ENCODE measurements at regions not wholly inside any gene's neighbourhood (a gene's known extent, or its start where the extent isn't known, plus 50 kb on each side); places are given as distances from the start of the nearest gene placed in this dataset.
A peak's percentile ranks its signal among the peaks of the same experiment; 100 is the strongest.

- 98% methylated on average over 4 of the region's 4 CpGs for WGBS (ENCODE audit: insufficient coverage, insufficient replicate concordance, low lambda C conversion rate, missing lambda C conversion rate)
- Histone ChIP-seq H3K4me3 (peak overlapping the region; percentile 43; the same call in 1 of the 2 replicates), H4K20me1 (ENCODE audit: control insufficient read depth, insufficient read depth) (no peaks in the 10 kb centered on the region), H3K27me3 (replicated peaks in 1 of 2; ENCODE audit: control insufficient read depth in 2 of 2, insufficient read depth in 2 of 2, low read length in 1 of 2) (no peaks in the 10 kb centered on the region), H3K36me3 (ENCODE audit: control insufficient read depth in 2 of 2, insufficient read depth in 2 of 2, low read length in 1 of 2) (no peaks in the 10 kb centered on the region), H3K4me1 (ENCODE audit: control insufficient read depth, insufficient read depth, low read length) (peaks cover 22% of the 10 kb centered on the region), H3K9me3 (replicated peaks; ENCODE audit: control insufficient read depth, insufficient read depth, low read length) (no peaks in the 10 kb centered on the region), H3K9ac (ENCODE audit: control insufficient read depth, insufficient read depth, low read length) (no peak overlapping the region), H3K27ac (ENCODE audit: control insufficient read depth, insufficient read depth) (peak overlapping the region; percentile 50; the same call in 1 of the 2 replicates), H2AFZ (ENCODE audit: control insufficient read depth, low read depth, low read length) (peak overlapping the region; percentile 26; the same call in 1 of the 2 replicates), H3K79me2 (ENCODE audit: control insufficient read depth, insufficient read depth, low read length) (no peaks in the 10 kb centered on the region), H3K4me2 (ENCODE audit: control insufficient read depth, insufficient read depth) (peak overlapping the region; percentile 60; the same call in 1 of the 2 replicates)
- ChIA-PET POLR2A (no interaction called here), RAD21 (ENCODE audit: unreplicated experiment) (interaction anchor here (2.4 kb wide), 1 partner anchor 49 kb away, joined by 11 read pairs; no protein-coding TSS in a partner anchor), SMC1A (ENCODE audit: uncharacterized antibody, unreplicated experiment) (interaction anchor here (1.2 to 2.9 kb wide), 5 partner anchors 22 to 60 kb away, joined by 3 to 17 read pairs (median 6); no protein-coding TSS in a partner anchor), CTCF (interaction anchor here (0.5 to 2.5 kb wide), 5 partner anchors 16 to 650 kb away, joined by 3 to 10 read pairs (median 4); no protein-coding TSS in a partner anchor)
- in situ Hi-C loops (cut with MboI) = no loop called here
- FAIRE-seq (no peak), DNase-seq (ENCODE audit: low read depth, low spot score) (no peak), ATAC-seq (no peak)
- BruUV-seq (replicated peaks) = no TSS peak
- TF ChIP-seq CREB1 (IDR thresholded peaks at IDR 0.05; ENCODE audit: low read depth) = no peak
- TF ChIP-seq CREM (IDR thresholded peaks at IDR 0.05; ENCODE audit: low read depth) = no peak
- TF ChIP-seq BHLHE40 (IDR thresholded peaks at IDR 0.05; ENCODE audit: borderline replicate concordance in 1 of 2, low read depth in 2 of 2, low read length in 1 of 2) = no peak
- TF ChIP-seq EED (IDR thresholded peaks at IDR 0.05; ENCODE audit: low read depth) = no peak
- no peak for TF ChIP-seq CBX3 (IDR thresholded peaks at IDR 0.05; ENCODE audit: borderline replicate concordance, low read depth)
- no peak for TF ChIP-seq CHD1 (IDR thresholded peaks at IDR 0.05; ENCODE audit: low read depth, low read length)
- TF ChIP-seq NFYA (IDR thresholded peaks at IDR 0.05; ENCODE audit: borderline replicate concordance, low read depth, low read length) = no peak
- TF ChIP-seq GABPA (IDR thresholded peaks at IDR 0.05; ENCODE audit: low read depth) = no peak
- TF ChIP-seq ZNF384 (IDR thresholded peaks at IDR 0.05; ENCODE audit: borderline replicate concordance, low read depth, low read length) = no peak
- intact Hi-C loops (cut with micrococcal nuclease; ENCODE audit: unreplicated experiment) = loop anchor here (1.0 to 5.0 kb wide), 2 partner anchors 27 to 448 kb away; no protein-coding TSS in a partner anchor
These were observed 60.6 kb upstream of the ACYP2 start for GRCh38 chr2:54054774-54055173.
